ENCODE measurements at regions not wholly inside any gene's neighbourhood (a gene's known extent, or its start where the extent isn't known, plus 50 kb on each side); places are given as distances from the start of the nearest gene placed in this dataset.
A peak's percentile ranks its signal among the peaks of the same experiment; 100 is the strongest.

- DNase-seq, result no peak
These were observed 163.6 kb downstream of the HGF start for GRCh38 chr7:81606078-81606863.

DNA sequence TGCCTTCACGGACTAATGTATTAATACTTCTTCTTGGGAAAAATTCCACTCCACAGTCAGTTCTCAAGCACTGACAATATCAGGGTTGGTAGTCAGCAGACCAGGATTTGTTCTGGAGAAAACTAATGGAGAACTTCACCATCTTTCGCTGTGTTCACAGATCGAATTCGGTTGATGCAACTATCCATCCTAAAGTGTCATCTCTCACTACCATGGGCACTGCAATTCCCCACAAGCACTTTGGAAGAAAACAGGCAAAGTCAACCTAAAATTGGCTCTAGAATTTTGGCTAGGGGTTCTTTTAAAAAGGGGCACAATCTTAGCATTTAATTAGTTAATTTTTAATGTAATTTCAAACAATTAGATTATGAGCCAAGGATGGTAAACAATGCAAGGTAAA is 164.4 kb downstream of the HGF start:
- DNase-seq, result no peak

DNA sequence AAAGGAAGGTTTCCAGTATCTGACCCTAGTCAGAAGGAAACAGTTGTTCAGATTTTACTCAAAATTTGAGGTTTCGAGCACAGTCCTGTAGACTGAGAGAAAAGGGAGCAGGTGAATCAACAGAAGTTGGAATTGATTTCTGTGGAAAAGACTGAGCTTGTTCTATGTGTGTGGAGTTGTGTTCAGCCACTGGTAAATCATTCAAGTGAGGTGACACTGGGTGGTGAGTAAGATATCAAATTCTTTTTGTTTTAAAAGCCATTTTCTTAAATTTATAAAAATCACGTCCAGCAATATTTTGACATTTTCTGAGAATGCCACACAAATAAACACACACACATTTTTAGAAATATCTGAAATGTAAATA is 165.1 kb downstream of the HGF start:
- no peak for DNase-seq

GRCh38 chr7:81604075-81604807 is 165.6 kb downstream of the HGF start:
- DNase-seq, result no peak

GRCh38 chr7:81600608-81601007 is 169.2 kb downstream of the HGF start:
- DNase-seq, result no peak

GRCh38 chr7:81598951-81599350 is 170.9 kb downstream of the HGF start:
- no peak for DNase-seq

GRCh38 chr7:81594767-81595166 is 175.1 kb downstream of the HGF start:
- DNase-seq, result no peak

DNA sequence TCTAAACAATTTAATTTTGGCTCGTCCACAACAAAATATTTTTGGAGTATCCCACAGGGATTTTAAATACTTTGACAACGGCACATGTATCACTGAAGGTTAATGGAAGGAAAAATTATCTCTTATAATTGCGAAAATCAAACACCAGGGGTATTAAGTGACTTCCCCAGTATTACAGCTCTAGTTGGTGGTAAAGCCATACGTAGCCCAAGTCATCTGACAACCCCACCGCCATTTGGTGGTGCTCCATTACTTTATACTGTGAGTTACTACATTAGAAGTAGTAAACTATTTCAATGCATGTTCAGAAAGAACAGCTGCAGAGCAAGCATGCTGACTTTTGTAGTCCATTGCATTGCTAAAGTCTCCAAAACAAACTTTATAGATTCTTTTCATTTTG is 179.7 kb downstream of the HGF start:
- DNase-seq, result no peak

DNA sequence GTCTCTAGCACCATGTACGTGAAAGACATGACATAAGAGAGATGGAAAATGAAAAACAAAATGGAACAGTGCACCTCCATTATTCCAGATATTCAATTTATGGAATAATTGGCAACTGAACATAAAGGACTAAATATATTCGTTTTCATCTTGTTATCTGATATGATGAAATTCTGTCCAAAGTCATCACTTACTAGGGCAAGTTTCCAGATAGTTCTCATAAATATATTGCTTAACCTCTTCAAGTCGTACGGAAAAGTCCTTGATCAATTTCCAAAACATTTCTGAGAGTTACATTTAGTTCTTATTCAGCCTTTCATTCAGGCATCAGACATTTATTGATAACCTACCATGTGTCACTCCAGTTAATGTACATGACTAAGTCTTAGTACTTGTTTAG is 185.2 kb downstream of the HGF start:
- no peak for DNase-seq

GRCh38 chr7:81583882-81584533 is 185.8 kb downstream of the HGF start:
- peak; percentile 25 for DNase-seq

DNA sequence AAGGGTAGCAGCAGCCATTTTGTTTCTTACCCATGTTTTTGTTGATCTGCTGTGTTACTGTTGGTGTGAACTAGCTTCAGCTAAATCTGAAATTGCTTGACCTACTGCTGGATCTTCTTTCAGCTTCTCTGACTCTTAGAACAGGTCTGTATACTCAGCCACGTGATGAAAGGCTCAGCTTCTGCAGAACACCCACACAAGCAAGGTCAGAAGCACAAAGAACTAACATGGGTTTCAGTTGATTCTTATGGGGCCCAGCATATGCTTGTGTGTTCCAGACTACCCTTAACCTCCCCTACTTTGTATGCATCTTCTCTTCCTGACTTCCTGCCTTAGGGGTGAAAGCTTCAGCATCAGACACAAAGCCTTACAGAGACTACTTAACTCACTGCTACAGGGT is 186.8 kb downstream of the HGF start:
- DNase-seq, result no peak

DNA sequence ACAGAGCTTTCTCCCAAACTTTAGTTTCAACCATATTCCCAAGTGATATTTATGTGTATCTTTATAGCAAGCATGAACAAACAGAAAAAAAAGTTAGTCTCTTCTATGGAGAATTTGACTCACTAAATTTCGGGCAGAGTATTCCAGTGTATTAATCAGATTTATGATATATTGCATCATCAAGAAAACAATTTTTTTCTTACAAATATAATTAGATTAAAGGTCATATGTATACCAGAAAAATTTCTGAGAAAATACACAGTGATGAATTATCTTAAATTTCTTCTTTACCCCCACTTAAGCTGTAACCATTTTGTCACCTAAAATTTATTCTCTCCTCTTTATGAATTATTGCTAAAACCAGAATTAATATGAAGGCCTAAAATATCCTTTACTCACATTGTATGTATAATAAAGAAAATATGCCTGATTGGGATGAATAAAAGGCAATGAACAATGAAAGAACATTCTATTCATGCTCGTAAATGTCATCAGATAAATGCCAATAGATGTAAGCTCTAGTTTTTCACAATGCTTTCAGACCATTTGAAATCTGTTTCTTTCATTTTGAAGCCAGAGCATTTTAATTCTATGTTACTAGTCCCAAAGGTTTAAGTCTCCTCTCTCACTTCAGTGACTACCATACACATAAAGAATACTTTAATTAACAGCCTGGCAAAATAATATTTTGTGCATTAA is 192.1 kb downstream of the HGF start:
- no peak for DNase-seq

DNA sequence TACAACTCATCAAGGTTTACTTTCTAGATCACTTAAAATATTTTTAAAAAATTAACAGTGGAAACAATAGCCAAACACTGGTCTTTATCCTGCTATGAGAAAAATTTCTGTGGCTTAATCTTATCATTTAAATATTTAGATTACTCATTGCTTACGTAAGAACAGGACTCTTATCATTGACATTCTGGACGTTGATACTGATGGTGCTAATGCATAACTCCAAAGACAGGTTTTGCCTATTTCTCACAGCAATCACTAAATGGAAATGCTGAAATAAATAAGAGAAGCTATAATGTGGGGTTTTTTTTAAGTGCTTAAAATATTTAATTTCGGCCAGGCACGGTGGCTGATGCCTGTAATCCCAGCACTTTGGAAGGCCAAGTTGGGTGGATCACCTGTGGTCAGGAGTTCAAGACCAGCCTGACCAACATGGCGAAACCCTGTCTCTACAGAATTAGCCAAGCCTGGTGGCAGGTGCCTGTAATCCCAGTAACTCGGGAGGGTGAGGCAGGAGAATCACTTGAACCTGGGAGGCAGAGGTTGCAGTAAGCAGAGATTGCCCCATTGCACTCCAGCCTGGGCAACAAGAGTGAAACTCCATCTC is 195.0 kb downstream of the HGF start:
- DNase-seq, result peak; percentile 40

GRCh38 chr7:81573932-81574331 is 195.9 kb downstream of the HGF start:
- no peak for DNase-seq

- no peak for DNase-seq
These were observed 196.7 kb downstream of the HGF start for GRCh38 chr7:81573128-81573527.

DNA sequence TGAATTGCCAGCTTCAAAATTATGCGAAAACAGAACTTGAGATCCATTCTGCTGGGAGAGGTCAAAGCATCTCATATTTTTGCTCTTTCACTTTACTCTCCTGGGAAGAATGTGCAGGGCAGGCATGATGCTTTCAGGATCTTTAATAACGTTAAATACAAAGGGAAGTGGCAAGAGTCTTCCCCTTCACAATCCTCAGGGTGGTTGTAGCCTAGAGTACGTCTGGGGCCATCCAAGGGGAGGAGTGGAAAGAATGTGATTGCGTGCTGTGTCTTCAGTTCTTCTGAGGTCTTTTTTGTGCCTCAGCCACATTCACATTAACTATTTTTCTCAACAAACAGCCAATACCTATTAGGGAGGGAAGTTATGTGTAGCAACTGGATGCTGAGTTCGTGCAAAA is 207.3 kb downstream of the HGF start:
- no peak for DNase-seq

DNA sequence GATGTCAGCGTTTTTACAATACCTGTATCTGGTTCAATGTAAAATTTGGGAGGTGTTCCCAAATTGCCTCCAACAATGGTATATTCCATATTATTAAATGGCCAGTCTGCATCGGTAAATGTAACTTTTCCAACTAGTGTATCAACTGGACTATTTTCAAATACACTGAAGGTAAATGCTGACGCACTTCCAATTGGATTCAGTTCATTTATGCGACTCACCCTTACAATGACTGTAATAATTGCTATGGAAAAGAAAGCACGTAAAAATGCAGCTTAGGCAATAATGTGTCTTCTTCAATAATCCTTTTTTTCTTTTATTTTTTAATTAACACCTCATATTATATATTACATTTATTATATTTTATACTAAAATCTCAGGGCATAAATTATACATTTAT is 209.1 kb downstream of the HGF start:
- no peak for DNase-seq

DNA sequence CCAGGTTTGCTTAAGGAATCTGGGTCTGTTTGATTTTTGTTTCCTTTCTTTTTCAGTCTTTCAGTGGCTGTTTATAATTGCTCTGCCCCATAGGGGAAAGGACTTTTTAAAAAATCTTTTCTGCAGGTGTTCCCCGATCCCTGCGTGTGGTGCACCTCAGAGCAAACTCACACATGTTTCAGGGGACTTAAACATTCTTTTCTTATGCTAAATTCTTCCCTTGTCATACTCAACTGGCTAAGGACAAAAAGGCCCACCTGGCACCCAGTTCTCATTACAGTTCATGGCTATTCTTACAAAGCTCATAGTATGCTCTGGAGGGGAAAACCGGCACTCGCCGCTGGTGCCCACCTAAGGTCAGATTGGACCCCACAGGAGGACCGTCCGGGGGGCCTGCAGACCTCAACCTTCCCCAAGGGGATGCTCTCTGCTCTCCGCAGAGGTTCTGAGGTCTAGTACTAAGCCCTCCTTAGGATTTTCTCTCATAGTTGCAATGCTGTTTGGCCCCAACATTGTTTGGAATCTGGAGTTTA is 220.3 kb downstream of the HGF start:
- DNase-seq, result no peak

DNA sequence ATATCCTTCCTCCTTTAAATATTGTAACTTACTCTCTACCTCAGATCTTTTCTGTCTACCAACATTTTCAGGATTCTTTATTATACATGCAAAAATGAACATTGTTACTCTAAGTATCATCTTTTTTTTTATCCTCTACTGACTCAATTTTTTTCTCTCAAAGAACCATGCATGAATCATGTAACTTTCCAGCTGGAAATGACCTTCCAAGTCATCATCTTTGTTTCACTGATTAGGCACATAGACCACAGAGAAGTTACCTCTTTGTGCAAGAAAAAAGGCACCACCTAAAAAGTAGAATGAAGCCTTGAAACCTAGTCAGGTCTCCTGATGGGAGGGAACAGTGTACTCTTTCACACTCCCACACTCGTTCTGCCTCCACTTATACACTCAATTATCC is 234.9 kb downstream of the HGF start:
- DNase-seq, result peak; percentile 21

DNA sequence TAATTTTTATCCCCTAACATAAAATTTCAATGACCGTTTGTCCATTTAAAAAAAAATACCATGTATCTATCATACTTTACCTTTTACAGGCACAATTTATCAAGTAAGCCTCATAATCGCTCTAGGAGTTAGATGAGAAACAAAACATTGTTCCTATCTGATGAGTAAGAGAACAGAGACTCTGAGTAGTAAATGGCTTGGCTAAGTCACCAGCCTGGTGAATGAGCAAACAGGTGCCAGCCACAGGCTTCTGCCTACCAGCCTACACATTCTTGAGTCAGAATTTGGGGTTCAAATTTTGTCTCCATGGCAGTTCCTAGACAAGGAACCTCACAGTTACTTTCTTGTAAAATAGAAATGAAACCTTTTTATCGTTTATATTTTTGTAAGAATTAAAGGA is 235.4 kb downstream of the HGF start:
- no peak for DNase-seq

GRCh38 chr7:81533931-81534330 is 235.9 kb downstream of the HGF start:
- DNase-seq, result no peak

DNA sequence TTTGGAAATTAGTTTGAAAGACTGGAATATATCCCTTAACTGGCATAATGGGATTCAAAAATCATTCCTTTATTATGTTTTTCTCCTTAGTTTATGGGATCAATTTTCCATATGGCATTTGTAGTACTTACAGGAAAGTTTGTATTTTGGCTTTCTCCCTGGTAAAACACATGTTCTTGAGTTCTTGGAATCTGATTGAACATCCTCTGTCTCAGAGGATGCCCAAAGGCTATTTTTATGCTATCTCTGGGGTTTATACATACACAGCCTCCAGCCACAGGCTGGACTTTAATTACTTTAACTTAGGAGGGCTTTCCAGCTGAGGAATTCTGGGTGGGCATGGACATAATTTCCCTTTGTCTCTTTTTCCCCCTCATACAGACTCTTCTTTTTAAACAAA is 236.4 kb downstream of the HGF start:
- no peak for DNase-seq

- no peak for DNase-seq
These were observed 240.1 kb downstream of the HGF start for GRCh38 chr7:81529785-81530184.

Measured in HCEC 1CT (cell line).